ENCODE measurements at regions not wholly inside any gene's neighbourhood (a gene's known extent, or its start where the extent isn't known, plus 50 kb on each side); places are given as distances from the start of the nearest gene placed in this dataset.
A peak's percentile ranks its signal among the peaks of the same experiment; 100 is the strongest.

DNA sequence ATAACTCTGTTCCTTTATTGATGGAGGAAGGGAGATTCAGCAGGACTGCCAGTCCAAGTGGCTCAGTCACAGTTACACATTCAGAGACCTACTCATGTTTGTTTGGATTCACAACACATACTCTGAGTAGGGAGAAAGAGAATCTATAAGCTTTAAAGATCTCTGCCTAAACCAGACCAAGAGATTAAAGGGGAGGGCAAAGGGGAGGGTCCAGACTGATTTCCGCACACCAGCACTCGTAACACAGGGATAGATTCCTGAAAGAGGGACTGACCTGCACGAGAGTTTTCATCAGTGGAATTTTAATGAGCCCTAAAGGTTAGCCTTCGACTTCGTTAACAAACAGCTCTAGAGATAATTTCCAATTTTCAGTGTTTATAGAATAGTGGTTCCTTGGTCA is 71.7 kb upstream of the PMFBP1 start:
- no peak for DNase-seq (ENCODE audit: low read depth in 1 of 2, low spot score in 1 of 2)
- Histone ChIP-seq H3K27me3 (ENCODE audit: insufficient read depth, poor library complexity, severe bottlenecking) (no peaks in the 10 kb centered on the region), H3K4me3 (replicated peaks; ENCODE audit: insufficient read depth, low read length) (no peak overlapping the region), H3K27ac (replicated peaks) (no peak overlapping the region)
- TF ChIP-seq GABPA (IDR thresholded peaks at IDR 0.05; ENCODE audit: low read depth) = no peak
- no peak for TF ChIP-seq SPI1 (IDR thresholded peaks at IDR 0.05; ENCODE audit: borderline replicate concordance, low read depth)
- no peak for TF ChIP-seq POLR2AphosphoS5 (IDR thresholded peaks at IDR 0.05; ENCODE audit: low read depth)
- TF ChIP-seq, protein P1, sequence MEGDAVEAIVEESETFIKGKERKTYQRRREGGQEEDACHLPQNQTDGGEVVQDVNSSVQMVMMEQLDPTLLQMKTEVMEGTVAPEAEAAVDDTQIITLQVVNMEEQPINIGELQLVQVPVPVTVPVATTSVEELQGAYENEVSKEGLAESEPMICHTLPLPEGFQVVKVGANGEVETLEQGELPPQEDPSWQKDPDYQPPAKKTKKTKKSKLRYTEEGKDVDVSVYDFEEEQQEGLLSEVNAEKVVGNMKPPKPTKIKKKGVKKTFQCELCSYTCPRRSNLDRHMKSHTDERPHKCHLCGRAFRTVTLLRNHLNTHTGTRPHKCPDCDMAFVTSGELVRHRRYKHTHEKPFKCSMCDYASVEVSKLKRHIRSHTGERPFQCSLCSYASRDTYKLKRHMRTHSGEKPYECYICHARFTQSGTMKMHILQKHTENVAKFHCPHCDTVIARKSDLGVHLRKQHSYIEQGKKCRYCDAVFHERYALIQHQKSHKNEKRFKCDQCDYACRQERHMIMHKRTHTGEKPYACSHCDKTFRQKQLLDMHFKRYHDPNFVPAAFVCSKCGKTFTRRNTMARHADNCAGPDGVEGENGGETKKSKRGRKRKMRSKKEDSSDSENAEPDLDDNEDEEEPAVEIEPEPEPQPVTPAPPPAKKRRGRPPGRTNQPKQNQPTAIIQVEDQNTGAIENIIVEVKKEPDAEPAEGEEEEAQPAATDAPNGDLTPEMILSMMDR (IDR thresholded peaks at IDR 0.05; ENCODE audit: insufficient read depth, low read length) = no peak
- TF ChIP-seq, protein P2, sequence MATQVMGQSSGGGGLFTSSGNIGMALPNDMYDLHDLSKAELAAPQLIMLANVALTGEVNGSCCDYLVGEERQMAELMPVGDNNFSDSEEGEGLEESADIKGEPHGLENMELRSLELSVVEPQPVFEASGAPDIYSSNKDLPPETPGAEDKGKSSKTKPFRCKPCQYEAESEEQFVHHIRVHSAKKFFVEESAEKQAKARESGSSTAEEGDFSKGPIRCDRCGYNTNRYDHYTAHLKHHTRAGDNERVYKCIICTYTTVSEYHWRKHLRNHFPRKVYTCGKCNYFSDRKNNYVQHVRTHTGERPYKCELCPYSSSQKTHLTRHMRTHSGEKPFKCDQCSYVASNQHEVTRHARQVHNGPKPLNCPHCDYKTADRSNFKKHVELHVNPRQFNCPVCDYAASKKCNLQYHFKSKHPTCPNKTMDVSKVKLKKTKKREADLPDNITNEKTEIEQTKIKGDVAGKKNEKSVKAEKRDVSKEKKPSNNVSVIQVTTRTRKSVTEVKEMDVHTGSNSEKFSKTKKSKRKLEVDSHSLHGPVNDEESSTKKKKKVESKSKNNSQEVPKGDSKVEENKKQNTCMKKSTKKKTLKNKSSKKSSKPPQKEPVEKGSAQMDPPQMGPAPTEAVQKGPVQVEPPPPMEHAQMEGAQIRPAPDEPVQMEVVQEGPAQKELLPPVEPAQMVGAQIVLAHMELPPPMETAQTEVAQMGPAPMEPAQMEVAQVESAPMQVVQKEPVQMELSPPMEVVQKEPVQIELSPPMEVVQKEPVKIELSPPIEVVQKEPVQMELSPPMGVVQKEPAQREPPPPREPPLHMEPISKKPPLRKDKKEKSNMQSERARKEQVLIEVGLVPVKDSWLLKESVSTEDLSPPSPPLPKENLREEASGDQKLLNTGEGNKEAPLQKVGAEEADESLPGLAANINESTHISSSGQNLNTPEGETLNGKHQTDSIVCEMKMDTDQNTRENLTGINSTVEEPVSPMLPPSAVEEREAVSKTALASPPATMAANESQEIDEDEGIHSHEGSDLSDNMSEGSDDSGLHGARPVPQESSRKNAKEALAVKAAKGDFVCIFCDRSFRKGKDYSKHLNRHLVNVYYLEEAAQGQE (IDR thresholded peaks at IDR 0.05; ENCODE audit: insufficient replicate concordance, low read depth) = no peak

DNA sequence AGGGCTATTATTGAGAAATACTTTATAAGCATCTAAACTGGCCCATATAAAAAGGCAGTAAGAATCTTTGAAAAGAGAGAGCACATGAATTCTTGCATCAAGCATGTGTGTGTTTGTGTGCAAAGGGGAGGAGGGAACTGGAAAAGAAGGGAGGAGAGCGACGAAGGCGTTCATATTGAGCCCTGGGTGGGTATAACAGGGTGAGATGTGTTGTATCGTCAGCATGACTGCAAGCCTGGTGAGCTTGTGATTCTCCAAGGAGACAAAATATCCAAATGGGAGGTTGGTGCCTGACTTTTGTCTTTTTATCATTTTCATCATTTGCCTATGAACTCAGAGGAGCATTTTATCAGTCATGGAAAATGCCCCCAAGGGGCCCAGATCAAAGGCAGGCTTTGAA is 70.8 kb upstream of the PMFBP1 start:
- Histone ChIP-seq H3K27ac (replicated peaks) (no peak overlapping the region), H3K27me3 (ENCODE audit: insufficient read depth, poor library complexity, severe bottlenecking) (no peaks in the 10 kb centered on the region), H3K4me3 (replicated peaks; ENCODE audit: insufficient read depth, low read length) (no peak overlapping the region)
- no peak for DNase-seq (ENCODE audit: low read depth in 1 of 2, low spot score in 1 of 2)
- TF ChIP-seq, protein P1 (IDR thresholded peaks at IDR 0.05; ENCODE audit: insufficient read depth, low read length) = no peak
- TF ChIP-seq POLR2AphosphoS5 (IDR thresholded peaks at IDR 0.05; ENCODE audit: low read depth) (no peak), GABPA (IDR thresholded peaks at IDR 0.05; ENCODE audit: low read depth) (no peak), SPI1 (IDR thresholded peaks at IDR 0.05; ENCODE audit: borderline replicate concordance, low read depth) (no peak)
- TF ChIP-seq, protein P2 (IDR thresholded peaks at IDR 0.05; ENCODE audit: insufficient replicate concordance, low read depth) = no peak

DNA sequence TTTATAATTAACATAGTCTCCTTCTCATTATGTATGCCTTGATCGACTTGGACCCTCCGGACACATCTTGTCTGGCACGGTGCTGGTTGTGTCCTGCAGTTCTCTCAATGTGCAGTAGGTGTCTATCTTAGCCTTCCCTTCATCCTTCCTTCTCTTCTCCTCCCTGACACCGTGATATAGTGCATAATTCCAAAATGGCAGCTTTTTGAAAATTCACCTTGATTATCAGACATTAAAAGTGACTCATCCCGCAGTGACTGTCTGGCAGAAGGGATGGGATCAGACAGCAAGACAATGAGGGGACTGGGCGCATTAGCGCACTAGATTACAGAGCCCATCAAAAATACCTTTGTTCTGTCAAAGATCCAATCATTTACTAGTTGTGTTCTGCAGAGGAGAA is 70.0 kb upstream of the PMFBP1 start:
- no peaks in the 10 kb centered on the region for H3K27me3 ChIP-seq (ENCODE audit: insufficient read depth, poor library complexity, severe bottlenecking)
- TF ChIP-seq, protein P2 (IDR thresholded peaks at IDR 0.05; ENCODE audit: insufficient replicate concordance, low read depth) = no peak
- TF ChIP-seq, protein P1 (IDR thresholded peaks at IDR 0.05; ENCODE audit: insufficient read depth, low read length) = peak; percentile 47
- DNase-seq (ENCODE audit: low read depth in 1 of 2, low spot score in 1 of 2) = peak; percentile 5 to 33
- no peak overlapping the region for H3K27ac ChIP-seq (replicated peaks)
- H3K4me3 ChIP-seq (replicated peaks; ENCODE audit: insufficient read depth, low read length) = no peak overlapping the region

Measured in HL-60 (cell line).